ENCODE measurements at regions not wholly inside any gene's neighbourhood (a gene's known extent, or its start where the extent isn't known, plus 50 kb on each side); places are given as distances from the start of the nearest gene placed in this dataset.

DNA sequence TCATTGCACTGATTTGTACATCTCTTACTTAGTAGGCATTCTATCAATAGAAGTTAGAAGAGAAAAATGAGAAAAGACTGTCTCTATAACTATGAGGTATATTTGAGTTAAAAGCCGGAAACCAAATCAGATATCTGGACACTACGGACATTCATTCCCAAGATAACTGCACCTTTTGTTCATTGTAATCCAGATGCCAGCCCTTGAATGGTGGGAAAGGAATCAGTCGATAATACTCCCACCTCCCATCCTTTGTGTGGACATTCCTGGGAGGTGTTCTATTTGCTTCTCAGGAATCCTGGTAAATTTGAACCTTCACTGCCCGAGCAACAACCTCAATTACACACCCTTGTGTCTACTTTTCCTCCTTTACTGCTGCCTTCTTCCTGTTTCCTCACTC is 225.2 kb downstream of the CHD9NB start:
- TF ChIP-seq, protein P1, sequence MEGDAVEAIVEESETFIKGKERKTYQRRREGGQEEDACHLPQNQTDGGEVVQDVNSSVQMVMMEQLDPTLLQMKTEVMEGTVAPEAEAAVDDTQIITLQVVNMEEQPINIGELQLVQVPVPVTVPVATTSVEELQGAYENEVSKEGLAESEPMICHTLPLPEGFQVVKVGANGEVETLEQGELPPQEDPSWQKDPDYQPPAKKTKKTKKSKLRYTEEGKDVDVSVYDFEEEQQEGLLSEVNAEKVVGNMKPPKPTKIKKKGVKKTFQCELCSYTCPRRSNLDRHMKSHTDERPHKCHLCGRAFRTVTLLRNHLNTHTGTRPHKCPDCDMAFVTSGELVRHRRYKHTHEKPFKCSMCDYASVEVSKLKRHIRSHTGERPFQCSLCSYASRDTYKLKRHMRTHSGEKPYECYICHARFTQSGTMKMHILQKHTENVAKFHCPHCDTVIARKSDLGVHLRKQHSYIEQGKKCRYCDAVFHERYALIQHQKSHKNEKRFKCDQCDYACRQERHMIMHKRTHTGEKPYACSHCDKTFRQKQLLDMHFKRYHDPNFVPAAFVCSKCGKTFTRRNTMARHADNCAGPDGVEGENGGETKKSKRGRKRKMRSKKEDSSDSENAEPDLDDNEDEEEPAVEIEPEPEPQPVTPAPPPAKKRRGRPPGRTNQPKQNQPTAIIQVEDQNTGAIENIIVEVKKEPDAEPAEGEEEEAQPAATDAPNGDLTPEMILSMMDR (IDR thresholded peaks at IDR 0.05 in 4 of 5, conservative IDR thresholded peaks at IDR 0.05 in 1 of 5): no peak
- no peak for TF ChIP-seq POLR2A (IDR thresholded peaks at IDR 0.05)
